Endothelial cell of umbilical vein (primary cell): ENCODE measurements at regions not wholly inside any gene's neighbourhood (a gene's known extent, or its start where the extent isn't known, plus 50 kb on each side); places are given as distances from the start of the nearest gene placed in this dataset.

Source experiments
- CTCF ChIP-seq, 2 donors: IDR thresholded peaks; 1 replicate in 1 of 2; 2 replicates in 1 of 2; pipeline ENCODE4 v1.5.1; 2011; ENCODE audit warnings: low read length in 2 of 2, mild to moderate bottlenecking in 2 of 2, moderate library complexity in 2 of 2, control low read depth in 1 of 2, inconsistent platforms in 1 of 2, low read depth in 1 of 2; ENCODE audit not compliant: insufficient read depth in 1 of 2; ENCODE audit errors: extremely low read depth in 1 of 2
- EZH2 ChIP-seq: IDR thresholded peaks from 2 replicates; pipeline ENCODE4 v1.6.1; 2012; ENCODE audit warnings: borderline replicate concordance, low read depth, mild to moderate bottlenecking, moderate library complexity, low read length, inconsistent platforms; ENCODE audit not compliant: severe bottlenecking
- FOS ChIP-seq: IDR thresholded peaks from 2 replicates; pipeline ENCODE4 v1.6.1; 2011; ENCODE audit warnings: mild to moderate bottlenecking, low read length, moderate library complexity, borderline replicate concordance; ENCODE audit not compliant: insufficient read depth
- JUN ChIP-seq: IDR thresholded peaks from 2 replicates; pipeline ENCODE4 v1.6.1; 2011; ENCODE audit warnings: borderline replicate concordance, low read depth; ENCODE audit not compliant: insufficient read length, insufficient read depth
- MAX ChIP-seq: IDR thresholded peaks from 2 replicates; pipeline ENCODE4 v1.6.1; 2011; ENCODE audit not compliant: insufficient read depth, insufficient read length
- MYC ChIP-seq: IDR thresholded peaks from one replicate; pipeline ENCODE4 v1.6.1; 2011; ENCODE audit warnings: mild to moderate bottlenecking, low read depth, low read length
- POLR2A ChIP-seq: IDR thresholded peaks from 2 replicates; pipeline ENCODE4 v1.6.1; 2012; ENCODE audit warnings: low read depth, mild to moderate bottlenecking, control low read depth, low read length
- POLR2AphosphoS5 ChIP-seq: IDR thresholded peaks from 2 replicates; pipeline ENCODE4 v1.6.1; 2012; ENCODE audit warnings: low read depth, mild to moderate bottlenecking, control low read depth, low read length, moderate library complexity; ENCODE audit not compliant: insufficient read depth

- TF ChIP-seq MYC: no peak
- TF ChIP-seq CTCF (IDR thresholded peaks at IDR 0.05; ENCODE audit: extremely low read depth in 1 of 2, insufficient read depth in 1 of 2, low read depth in 1 of 2, low read length in 2 of 2): no peak
- no peak for TF ChIP-seq EZH2
- TF ChIP-seq POLR2AphosphoS5: no peak
- TF ChIP-seq POLR2A: no peak
- no peak for TF ChIP-seq FOS
- no peak for TF ChIP-seq MAX
- TF ChIP-seq JUN: no peak
Measured at GRCh38 chr10:1807196-1807595, 69.9 kb upstream of the ADARB2 start.
